ENCODE measurements at regions not wholly inside any gene's neighbourhood (a gene's known extent, or its start where the extent isn't known, plus 50 kb on each side); places are given as distances from the start of the nearest gene placed in this dataset.

DNA sequence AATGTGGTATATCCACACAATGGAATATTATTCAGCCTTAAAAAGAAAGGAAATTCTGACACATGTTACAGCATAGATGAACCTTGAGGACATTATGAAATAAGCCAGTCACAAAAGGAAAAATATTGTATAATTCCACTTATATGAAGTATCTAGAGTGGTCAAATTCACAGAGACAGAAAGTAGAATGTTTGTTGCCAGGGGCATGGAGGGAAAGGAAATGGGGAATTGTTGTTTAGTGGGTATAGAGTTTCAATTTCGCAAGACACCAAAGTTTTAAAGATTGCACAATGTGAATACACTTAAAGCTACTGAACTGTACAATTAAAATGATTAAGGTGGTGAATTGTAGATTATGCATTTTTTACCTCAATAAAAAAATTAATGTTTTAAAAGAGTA lies 92.9 kb downstream of the TXNL1 start:
- intact Hi-C loops (cut with DNase I), result no loop called here
- H3K27ac ChIP-seq, result no peak overlapping the region
- H3K9me3 ChIP-seq, result no peaks in the 10 kb centered on the region
- TF ChIP-seq EP300 (IDR thresholded peaks at IDR 0.05) (no peak), POLR2A (IDR thresholded peaks at IDR 0.05) (no peak), CTCF (IDR thresholded peaks at IDR 0.05) (no peak)
- no peaks in the 10 kb centered on the region for H3K27me3 ChIP-seq
- no peak overlapping the region for H3K4me3 ChIP-seq
- no peak for DNase-seq
- H3K36me3 ChIP-seq, result no peaks in the 10 kb centered on the region
- 92 to 95% (median 95%) methylated on average over 1 of the region's 1 CpG for WGBS, 3 donors
- no peaks in the 10 kb centered on the region for H3K4me1 ChIP-seq (ENCODE audit: insufficient read depth)

GRCh38 chr18:56542476-56542875 lies 95.9 kb downstream of the TXNL1 start:
- no peak for DNase-seq
- H3K4me1 ChIP-seq (ENCODE audit: insufficient read depth), result no peaks in the 10 kb centered on the region
- no peaks in the 10 kb centered on the region for H3K27me3 ChIP-seq
- no peaks in the 10 kb centered on the region for H3K9me3 ChIP-seq
- TF ChIP-seq CTCF (IDR thresholded peaks at IDR 0.05) (no peak), POLR2A (IDR thresholded peaks at IDR 0.05) (no peak), EP300 (IDR thresholded peaks at IDR 0.05) (no peak)
- no peaks in the 10 kb centered on the region for H3K36me3 ChIP-seq
- WGBS, 3 donors, result 78 to 82% (median 80%) methylated on average over 2 of the region's 2 CpGs
- intact Hi-C loops (cut with DNase I), result no loop called here
- no peak overlapping the region for H3K27ac ChIP-seq
- H3K4me3 ChIP-seq, result no peak overlapping the region

GRCh38 chr18:56541793-56542192 lies 96.6 kb downstream of the TXNL1 start:
- Histone ChIP-seq H3K36me3 (no peaks in the 10 kb centered on the region), H3K27ac (no peak overlapping the region), H3K4me3 (no peak overlapping the region), H3K27me3 (no peaks in the 10 kb centered on the region), H3K9me3 (no peaks in the 10 kb centered on the region), H3K4me1 (ENCODE audit: insufficient read depth) (no peaks in the 10 kb centered on the region)
- intact Hi-C loops (cut with DNase I), result no loop called here
- 51 to 63% (median 53%) methylated on average over 2 of the region's 2 CpGs for WGBS, 3 donors
- TF ChIP-seq EP300 (IDR thresholded peaks at IDR 0.05) (no peak), POLR2A (IDR thresholded peaks at IDR 0.05) (no peak), CTCF (IDR thresholded peaks at IDR 0.05) (no peak)
- DNase-seq, result no peak

DNA sequence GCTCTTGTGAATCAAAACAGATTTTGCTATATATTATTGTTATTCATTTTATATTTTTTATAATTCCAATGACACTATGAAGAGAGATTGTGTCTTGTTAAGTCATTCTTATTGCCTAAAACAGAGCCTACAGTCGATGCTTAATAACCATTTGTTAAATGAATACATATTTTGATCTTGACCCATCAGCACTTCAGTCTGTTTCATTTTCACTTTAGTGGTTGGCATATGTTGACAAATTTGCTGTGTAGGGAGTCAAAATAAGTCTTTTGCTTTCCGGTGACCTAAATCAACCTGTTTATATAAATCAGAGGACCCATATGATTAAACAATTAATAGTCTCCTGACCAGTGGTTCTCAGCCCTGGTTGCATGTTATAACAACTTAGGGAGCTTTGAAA lies 97.1 kb downstream of the TXNL1 start:
- TF ChIP-seq EP300 (IDR thresholded peaks at IDR 0.05) (no peak), POLR2A (IDR thresholded peaks at IDR 0.05) (no peak), CTCF (IDR thresholded peaks at IDR 0.05) (no peak)
- Histone ChIP-seq H3K36me3 (no peaks in the 10 kb centered on the region), H3K4me3 (no peak overlapping the region), H3K27me3 (no peaks in the 10 kb centered on the region), H3K27ac (no peak overlapping the region), H3K9me3 (no peaks in the 10 kb centered on the region), H3K4me1 (ENCODE audit: insufficient read depth) (no peaks in the 10 kb centered on the region)
- no peak for DNase-seq
- WGBS, 3 donors, result 52 to 74% (median 70%) methylated on average over 2 of the region's 2 CpGs
- intact Hi-C loops (cut with DNase I), result no loop called here

- intact Hi-C loops (cut with DNase I), result no loop called here
- no peak for TF ChIP-seq CTCF (IDR thresholded peaks at IDR 0.05)
- no peak for TF ChIP-seq POLR2A (IDR thresholded peaks at IDR 0.05)
- no peak for TF ChIP-seq EP300 (IDR thresholded peaks at IDR 0.05)
- no peak overlapping the region for H3K27ac ChIP-seq
- no peaks in the 10 kb centered on the region for H3K4me1 ChIP-seq (ENCODE audit: insufficient read depth)
- no peaks in the 10 kb centered on the region for H3K27me3 ChIP-seq
- DNase-seq, result no peak
- 30 to 70% (median 65%) methylated on average over 2 of the region's 2 CpGs for WGBS, 3 donors
- H3K4me3 ChIP-seq, result no peak overlapping the region
- H3K9me3 ChIP-seq, result no peaks in the 10 kb centered on the region
- no peaks in the 10 kb centered on the region for H3K36me3 ChIP-seq
Measured at GRCh38 chr18:56538746-56539145, 99.6 kb downstream of the TXNL1 start.

All from ovary (tissue), 7 donors.